BLaER1 (cell line): ENCODE measurements at regions not wholly inside any gene's neighbourhood (a gene's known extent, or its start where the extent isn't known, plus 50 kb on each side); places are given as distances from the start of the nearest gene placed in this dataset.

ENCODE experiments used
- H3K27ac ChIP-seq: shearing (Covaris generic); formaldehyde crosslinking; 2 replicates; pipeline ENCODE4 v1.8.1; 2022
- H3K27me3 ChIP-seq: shearing (Covaris generic); formaldehyde crosslinking; 2 replicates; pipeline ENCODE4 v1.8.1; 2022
- H3K36me3 ChIP-seq: shearing (Covaris generic); formaldehyde crosslinking; 2 replicates; pipeline ENCODE4 v1.8.1; 2022
- H3K4me1 ChIP-seq: shearing (Covaris generic); formaldehyde crosslinking; 2 replicates; pipeline ENCODE4 v1.8.1; 2022
- H3K4me2 ChIP-seq: shearing (Covaris generic); formaldehyde crosslinking; 2 replicates; pipeline ENCODE4 v1.8.1; 2022
- H3K4me3 ChIP-seq: shearing (Covaris generic); formaldehyde crosslinking; 2 replicates; pipeline ENCODE4 v1.8.1; 2022
- H3K9ac ChIP-seq: shearing (Covaris generic); formaldehyde crosslinking; 2 replicates; pipeline ENCODE4 v1.8.1; 2022
- H3K9me3 ChIP-seq: shearing (Covaris generic); formaldehyde crosslinking; 2 replicates; pipeline ENCODE4 v1.8.1; 2022
- H4K20me1 ChIP-seq: shearing (Covaris generic); formaldehyde crosslinking; 2 replicates; pipeline ENCODE4 v1.8.1; 2022
- Cebpa-rat ChIP-seq: shearing (Covaris generic); IDR thresholded peaks from 2 replicates; pipeline ENCODE4 v1.8.1; 2022

DNA sequence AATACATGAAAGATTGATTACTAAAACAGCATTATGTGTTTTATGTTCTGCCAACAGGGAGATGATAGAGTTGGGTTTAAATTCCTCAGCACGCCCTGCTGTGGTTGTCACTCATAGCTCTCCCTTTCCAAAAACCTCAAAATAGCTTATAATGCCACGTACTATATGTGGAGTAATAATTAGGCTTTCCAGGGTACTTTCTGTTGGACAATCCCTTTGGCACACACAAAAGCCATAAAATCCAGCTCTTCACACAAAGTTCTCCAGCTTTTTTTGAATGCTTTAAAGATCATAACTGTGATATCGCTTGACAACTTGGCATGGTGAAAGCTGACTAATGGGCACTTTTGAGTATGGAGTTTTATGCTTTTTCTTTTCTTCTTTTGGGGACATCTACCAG lies 145.3 kb upstream of the DCN start:
- Histone ChIP-seq H3K27ac (no peak overlapping the region), H4K20me1 (no peaks in the 10 kb centered on the region), H3K4me2 (no peak overlapping the region), H3K9ac (no peak overlapping the region), H3K4me3 (no peak overlapping the region), H3K27me3 (no peaks in the 10 kb centered on the region), H3K9me3 (no peaks in the 10 kb centered on the region), H3K4me1 (no peaks in the 10 kb centered on the region), H3K36me3 (no peaks in the 10 kb centered on the region)
- no peak for TF ChIP-seq Cebpa-rat

DNA sequence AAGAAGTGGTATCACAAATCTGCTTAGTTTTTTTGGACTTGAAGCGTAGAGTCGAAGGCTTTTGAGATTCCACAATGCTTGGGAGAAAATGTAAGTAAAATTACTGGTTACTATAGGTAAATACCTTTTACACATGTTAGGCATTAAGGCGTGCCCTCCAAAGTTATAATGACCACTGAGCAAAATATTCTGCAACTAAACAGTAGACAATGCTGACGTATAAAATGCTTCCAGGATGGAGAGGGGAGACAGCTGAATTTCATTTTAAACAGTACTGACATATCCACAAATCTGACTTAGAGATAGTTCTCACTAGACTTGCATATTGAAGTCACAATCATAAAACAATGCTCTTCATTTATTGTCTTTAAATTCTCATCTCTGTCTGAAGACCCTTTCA lies 144.5 kb upstream of the DCN start:
- H4K20me1 ChIP-seq = no peaks in the 10 kb centered on the region
- H3K9ac ChIP-seq = no peak overlapping the region
- H3K4me3 ChIP-seq = no peak overlapping the region
- H3K4me1 ChIP-seq = no peaks in the 10 kb centered on the region
- no peak for TF ChIP-seq Cebpa-rat
- H3K4me2 ChIP-seq = no peak overlapping the region
- H3K36me3 ChIP-seq = no peaks in the 10 kb centered on the region
- H3K27ac ChIP-seq = no peak overlapping the region
- no peaks in the 10 kb centered on the region for H3K27me3 ChIP-seq
- no peaks in the 10 kb centered on the region for H3K9me3 ChIP-seq

DNA sequence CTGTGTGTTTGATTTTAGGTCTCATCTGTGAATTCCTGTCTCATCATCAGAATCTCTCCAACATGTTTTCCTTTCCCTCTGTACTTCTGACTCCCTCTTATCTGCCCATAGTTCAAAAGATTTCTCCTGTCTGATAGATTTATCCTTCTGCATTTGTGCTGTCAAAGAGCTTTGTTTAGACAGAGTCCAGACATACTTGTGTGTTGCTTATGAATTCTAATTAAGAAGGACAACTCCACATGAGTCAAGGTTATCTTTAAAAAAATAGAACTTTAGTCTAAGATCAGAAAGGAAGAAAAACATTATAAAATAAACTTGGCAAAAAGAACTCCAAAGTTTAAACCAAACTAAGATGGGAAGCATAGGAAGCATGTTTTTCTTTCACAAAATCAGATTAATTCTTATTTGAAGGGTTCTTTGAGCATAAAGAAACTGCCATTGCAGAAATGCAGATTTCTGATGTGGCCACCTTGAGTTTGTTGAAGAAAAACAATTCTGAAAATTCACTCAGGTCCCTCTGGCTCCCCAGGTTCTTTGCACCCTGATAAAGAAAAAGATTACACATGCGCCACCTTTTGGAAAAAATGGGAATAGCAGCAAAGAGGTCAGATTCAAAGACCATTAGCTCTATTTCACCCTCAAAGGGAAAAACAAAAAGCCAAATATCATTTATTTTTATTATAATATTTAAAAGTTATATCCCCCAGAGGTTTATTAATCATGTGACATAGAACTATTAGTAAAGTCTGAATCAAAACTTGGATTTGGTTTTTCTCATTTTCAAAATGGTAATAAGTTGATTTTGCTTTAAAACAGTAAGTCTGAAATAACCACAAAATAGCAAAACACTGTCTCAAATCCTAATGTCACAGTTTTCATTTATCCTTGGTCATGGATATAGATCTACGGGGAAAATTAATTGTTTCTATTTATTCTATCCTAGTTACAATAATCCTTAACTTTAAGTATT lies 143.7 kb upstream of the DCN start:
- Histone ChIP-seq H3K27ac (no peak overlapping the region), H3K9me3 (no peaks in the 10 kb centered on the region), H3K27me3 (no peaks in the 10 kb centered on the region), H3K4me3 (no peak overlapping the region), H3K4me2 (no peak overlapping the region), H3K4me1 (no peaks in the 10 kb centered on the region), H3K9ac (no peak overlapping the region), H3K36me3 (no peaks in the 10 kb centered on the region), H4K20me1 (no peaks in the 10 kb centered on the region)
- no peak for TF ChIP-seq Cebpa-rat

DNA sequence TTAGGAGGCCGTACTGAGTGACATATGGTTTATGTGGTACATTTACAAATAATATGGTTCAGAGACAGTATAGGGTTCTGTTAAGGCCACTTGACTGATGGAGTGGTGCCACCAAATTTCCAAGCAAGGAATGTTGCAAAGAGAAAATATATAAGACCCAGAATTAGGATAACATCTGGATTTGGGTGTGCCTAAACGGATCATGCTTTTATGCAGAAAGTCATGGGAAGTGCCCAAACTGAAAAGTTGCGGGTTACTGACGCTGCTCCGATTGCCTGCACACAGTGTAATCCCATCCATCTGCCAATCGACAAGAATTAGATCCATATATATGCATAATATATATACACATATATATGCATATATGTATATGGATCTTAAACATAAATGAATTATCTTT lies 138.4 kb upstream of the DCN start:
- no peak overlapping the region for H3K27ac ChIP-seq
- H3K9me3 ChIP-seq = no peaks in the 10 kb centered on the region
- no peaks in the 10 kb centered on the region for H3K27me3 ChIP-seq
- H4K20me1 ChIP-seq = no peaks in the 10 kb centered on the region
- no peak for TF ChIP-seq Cebpa-rat
- no peaks in the 10 kb centered on the region for H3K36me3 ChIP-seq
- H3K9ac ChIP-seq = no peak overlapping the region
- no peak overlapping the region for H3K4me2 ChIP-seq
- H3K4me1 ChIP-seq = no peaks in the 10 kb centered on the region
- no peak overlapping the region for H3K4me3 ChIP-seq

DNA sequence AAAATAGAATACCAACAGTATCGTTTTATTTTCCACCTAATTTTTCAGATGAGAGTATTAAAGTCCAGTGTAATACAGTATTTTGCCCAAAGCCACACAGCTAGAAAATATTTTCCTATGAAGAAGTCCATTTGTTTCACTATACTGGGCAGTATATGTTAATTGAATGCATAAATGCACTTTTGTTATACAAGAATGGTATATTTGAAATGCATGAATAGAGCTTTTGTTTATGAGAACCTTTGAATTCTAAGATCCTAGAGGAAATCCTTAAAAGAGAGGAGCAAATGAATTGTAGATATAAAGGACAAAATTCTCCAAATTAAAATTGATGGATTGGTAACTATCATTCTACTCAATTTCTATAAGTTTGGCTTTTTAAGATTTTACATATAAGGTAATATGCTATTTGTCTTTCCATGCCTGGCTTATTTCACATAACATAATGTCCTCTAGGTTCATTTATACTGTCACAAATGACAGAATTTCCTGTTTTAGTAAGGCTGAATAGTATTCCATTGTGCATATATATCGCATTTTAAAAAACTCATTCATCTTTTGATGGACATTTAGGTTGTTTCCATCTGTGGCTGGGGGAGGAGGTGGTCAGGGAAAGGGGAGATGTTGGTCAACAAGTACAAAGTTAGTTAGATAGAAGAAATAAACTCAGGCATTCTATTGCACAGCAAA lies 136.6 kb upstream of the DCN start:
- Histone ChIP-seq H3K27ac (no peak overlapping the region), H3K36me3 (no peaks in the 10 kb centered on the region)
- TF ChIP-seq Cebpa-rat = no peak

DNA sequence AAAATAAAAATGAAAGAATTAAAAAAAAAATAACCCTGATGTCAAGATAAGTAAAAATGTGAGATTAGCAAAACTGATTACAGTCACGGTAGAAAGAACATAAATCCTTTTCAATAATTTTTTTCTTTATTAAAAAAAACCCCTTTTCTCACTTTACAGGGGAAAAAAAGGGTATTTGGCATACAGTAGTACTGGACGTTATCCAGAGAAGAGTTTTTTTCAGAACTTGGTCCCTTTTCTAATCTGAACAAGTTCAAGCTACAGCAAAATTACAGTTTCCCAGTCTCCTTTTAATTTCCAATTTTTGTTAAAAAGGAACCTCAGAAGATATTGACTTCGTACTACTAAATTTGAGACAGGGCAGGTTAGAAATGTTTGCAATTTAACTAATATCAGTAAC lies 134.7 kb upstream of the DCN start:
- H3K9ac ChIP-seq = no peak overlapping the region
- H3K4me1 ChIP-seq = no peaks in the 10 kb centered on the region
- no peaks in the 10 kb centered on the region for H4K20me1 ChIP-seq
- H3K27me3 ChIP-seq = no peaks in the 10 kb centered on the region
- H3K27ac ChIP-seq = no peak overlapping the region
- TF ChIP-seq Cebpa-rat = no peak
- H3K36me3 ChIP-seq = no peaks in the 10 kb centered on the region
- no peak overlapping the region for H3K4me3 ChIP-seq
- H3K4me2 ChIP-seq = no peak overlapping the region
- H3K9me3 ChIP-seq = no peaks in the 10 kb centered on the region

More for the DNA sequence above, 136.6 kb upstream of the DCN start:
- Histone ChIP-seq H3K27me3 (no peaks in the 10 kb centered on the region), H3K9ac (no peak overlapping the region), H4K20me1 (no peaks in the 10 kb centered on the region), H3K4me2 (no peak overlapping the region), H3K4me3 (no peak overlapping the region), H3K9me3 (no peaks in the 10 kb centered on the region), H3K4me1 (no peaks in the 10 kb centered on the region)

DNA sequence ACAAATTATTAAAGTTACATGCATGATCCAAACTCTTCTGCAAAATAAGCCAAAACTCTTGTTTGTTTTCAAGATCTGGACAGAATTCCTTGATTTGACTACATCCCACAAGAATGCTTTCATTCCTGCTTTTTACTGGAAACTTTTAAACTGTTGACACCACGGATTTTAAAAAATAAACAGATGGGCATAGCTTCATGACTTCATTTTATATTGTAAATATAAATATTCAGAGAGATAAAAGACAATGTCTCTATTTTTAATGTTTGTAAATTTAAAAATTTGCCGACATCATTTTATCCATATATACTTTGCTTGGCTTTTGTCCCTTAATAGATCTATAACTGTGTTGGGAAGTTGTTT lies 134.3 kb upstream of the DCN start:
- H3K4me1 ChIP-seq = no peaks in the 10 kb centered on the region
- no peak overlapping the region for H3K4me3 ChIP-seq
- H3K27ac ChIP-seq = no peak overlapping the region
- H4K20me1 ChIP-seq = no peaks in the 10 kb centered on the region
- H3K4me2 ChIP-seq = no peak overlapping the region
- no peaks in the 10 kb centered on the region for H3K36me3 ChIP-seq
- no peaks in the 10 kb centered on the region for H3K27me3 ChIP-seq
- H3K9me3 ChIP-seq = no peaks in the 10 kb centered on the region
- H3K9ac ChIP-seq = no peak overlapping the region
- no peak for TF ChIP-seq Cebpa-rat

DNA sequence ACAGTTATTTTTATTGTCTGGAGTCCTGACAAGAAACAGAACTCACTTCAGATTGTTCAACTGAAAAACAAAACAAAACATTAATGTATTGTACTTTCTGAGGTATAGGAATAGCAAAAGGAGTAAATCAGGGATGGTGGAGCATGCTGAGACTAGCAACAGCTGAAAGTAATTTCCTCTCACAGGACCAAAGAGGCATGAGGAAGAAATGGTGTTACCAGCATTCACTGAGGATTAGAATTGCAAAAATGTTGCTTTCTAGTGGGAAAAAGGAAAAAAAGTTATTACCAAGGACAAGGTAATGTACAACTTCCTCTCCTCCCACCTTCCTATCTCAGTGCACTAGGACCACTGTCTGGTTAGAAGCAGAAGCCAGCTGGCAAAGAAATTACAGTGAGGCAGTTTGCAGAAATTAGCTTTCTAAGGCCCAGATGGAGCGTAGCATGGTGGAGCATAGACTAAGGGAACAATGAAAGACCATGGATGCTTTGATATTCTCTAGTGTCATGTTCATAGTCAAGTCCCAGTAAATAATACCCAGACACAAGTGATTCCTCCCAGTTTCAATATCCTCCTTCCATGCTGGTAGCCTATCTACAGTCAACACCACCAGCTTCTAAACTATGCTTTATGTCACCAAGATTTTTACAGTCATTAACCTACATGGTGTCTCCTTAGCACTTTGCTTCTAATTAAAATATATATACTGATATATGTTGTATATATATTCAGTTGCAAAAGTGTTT lies 133.7 kb upstream of the DCN start:
- Histone ChIP-seq H3K4me1 (no peaks in the 10 kb centered on the region), H3K27ac (no peak overlapping the region), H3K4me3 (no peak overlapping the region), H3K9me3 (no peaks in the 10 kb centered on the region), H3K9ac (no peak overlapping the region), H3K27me3 (no peaks in the 10 kb centered on the region), H3K4me2 (no peak overlapping the region), H4K20me1 (no peaks in the 10 kb centered on the region), H3K36me3 (no peaks in the 10 kb centered on the region)
- TF ChIP-seq Cebpa-rat = no peak

DNA sequence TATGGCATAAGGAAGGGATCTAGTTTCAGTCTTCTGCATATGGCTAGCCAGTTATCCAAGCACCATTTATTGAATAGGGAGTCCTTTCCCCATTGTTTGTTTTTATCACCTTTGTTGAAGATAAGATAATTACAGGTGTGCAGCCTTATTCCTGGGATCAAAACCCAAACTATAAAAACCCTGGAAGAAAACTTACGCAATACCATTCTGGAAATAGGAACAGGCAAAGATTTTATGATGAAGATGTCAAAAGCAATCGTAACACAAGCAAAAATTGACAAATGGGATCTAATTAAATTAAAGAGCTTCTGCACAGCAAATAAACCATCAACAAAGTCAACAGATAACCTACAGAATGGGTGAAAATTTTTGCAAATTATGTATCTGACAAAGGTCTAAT lies 128.5 kb upstream of the DCN start:
- peak; percentile 32; the same call in 1 of the 2 replicates for TF ChIP-seq Cebpa-rat
- H3K4me2 ChIP-seq = no peak overlapping the region
- H3K9me3 ChIP-seq = no peaks in the 10 kb centered on the region
- H3K9ac ChIP-seq = no peak overlapping the region
- H3K27me3 ChIP-seq = no peaks in the 10 kb centered on the region
- H3K36me3 ChIP-seq = no peaks in the 10 kb centered on the region
- H3K4me1 ChIP-seq = peaks cover 13% of the 10 kb centered on the region
- no peak overlapping the region for H3K4me3 ChIP-seq
- no peak overlapping the region for H3K27ac ChIP-seq
- H4K20me1 ChIP-seq = no peaks in the 10 kb centered on the region

DNA sequence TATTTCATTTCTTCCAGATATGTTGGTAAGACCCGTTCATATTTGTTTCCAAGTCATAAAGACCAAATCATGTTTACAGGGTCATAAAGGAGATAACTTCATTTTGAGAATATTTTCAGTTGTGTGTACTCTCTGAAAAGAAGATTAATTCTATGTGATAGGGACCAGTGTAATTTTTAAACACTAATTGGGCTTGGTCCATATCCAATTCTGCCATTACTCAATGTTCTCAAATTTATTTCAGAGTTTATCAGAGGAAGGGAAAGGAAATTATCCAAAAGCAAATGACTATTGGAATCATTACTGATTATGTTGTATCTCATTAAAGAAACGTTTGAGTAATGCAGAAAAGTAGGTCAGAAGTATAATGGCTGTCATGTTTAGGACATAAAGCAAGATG lies 126.8 kb upstream of the DCN start:
- Histone ChIP-seq H3K27ac (no peak overlapping the region), H3K36me3 (no peaks in the 10 kb centered on the region), H3K9ac (no peak overlapping the region), H3K4me3 (no peak overlapping the region), H3K27me3 (no peaks in the 10 kb centered on the region), H3K4me1 (peaks cover 13% of the 10 kb centered on the region), H3K4me2 (no peak overlapping the region), H3K9me3 (no peaks in the 10 kb centered on the region), H4K20me1 (no peaks in the 10 kb centered on the region)
- no peak for TF ChIP-seq Cebpa-rat
